ENCODE measurements at regions not wholly inside any gene's neighbourhood (a gene's known extent, or its start where the extent isn't known, plus 50 kb on each side); places are given as distances from the start of the nearest gene placed in this dataset.

- DNase-seq = peak; percentile 97
Observed at GRCh38 chr5:74206579-74207550, 433.7 kb downstream of the ENC1 start.

- no peak for DNase-seq
Observed at GRCh38 chr5:74205767-74206578, 434.6 kb downstream of the ENC1 start.

- peak; percentile 87 for DNase-seq
Observed at GRCh38 chr5:74201334-74202081, 439.0 kb downstream of the ENC1 start.

- peak; percentile 97 for DNase-seq
Observed at GRCh38 chr5:74200560-74200959, 440.0 kb downstream of the ENC1 start.

- DNase-seq = peak; percentile 11
Observed at GRCh38 chr5:74199436-74200210, 440.9 kb downstream of the ENC1 start.

- no peak for DNase-seq
Observed at GRCh38 chr5:74199005-74199404, 441.5 kb downstream of the ENC1 start.

- DNase-seq = no peak
Observed at GRCh38 chr5:74198156-74198555, 442.4 kb downstream of the ENC1 start.

GRCh38 chr5:74196233-74196632 is 444.3 kb downstream of the ENC1 start:
- no peak for DNase-seq

GRCh38 chr5:74194196-74194595 is 446.3 kb downstream of the ENC1 start:
- no peak for DNase-seq

GRCh38 chr5:74192606-74193299 is 447.8 kb downstream of the ENC1 start:
- no peak for DNase-seq

- no peak for DNase-seq
Observed at GRCh38 chr5:74188351-74189105, 452.0 kb downstream of the ENC1 start.

GRCh38 chr5:74187757-74188156 is 452.8 kb downstream of the ENC1 start:
- no peak for DNase-seq

GRCh38 chr5:74186356-74187315 is 453.9 kb downstream of the ENC1 start:
- DNase-seq = no peak

GRCh38 chr5:74185599-74185998 is 454.9 kb downstream of the ENC1 start:
- no peak for DNase-seq

GRCh38 chr5:74184649-74185048 is 455.9 kb downstream of the ENC1 start:
- DNase-seq = no peak

- no peak for DNase-seq
Observed at GRCh38 chr5:74183041-74183440, 457.5 kb downstream of the ENC1 start.

- no peak for DNase-seq
Observed at GRCh38 chr5:74182603-74183002, 457.9 kb downstream of the ENC1 start.

- DNase-seq = no peak
Observed at GRCh38 chr5:74179701-74180100, 460.8 kb downstream of the ENC1 start.

GRCh38 chr5:74179179-74179578 is 461.3 kb downstream of the ENC1 start:
- DNase-seq = no peak

GRCh38 chr5:74177961-74178360 is 462.6 kb downstream of the ENC1 start:
- no peak for DNase-seq

Measured in NCI-H146 (cell line).